GM12878 (cell line): ENCODE measurements at regions not wholly inside any gene's neighbourhood (a gene's known extent, or its start where the extent isn't known, plus 50 kb on each side); places are given as distances from the start of the nearest gene placed in this dataset.

ENCODE experiments used
- ATAC-seq: fragments of 200-7000 bp; cut with Tn5 transposase; 3 replicates; pipeline ENCODE4 v1.9.1; 2020; ENCODE audit warnings: mild to moderate bottlenecking, moderate library complexity
- BruUV-seq: library from RNA; stranded (reverse); fragments of 400-500 nt; replicated peaks from 2 replicates; lab custom pipeline; 2021; lab: Mats Ljungman, UMichigan
- CTCF ChIA-PET: fragments of 300-600 bp; sonication (Branson Sonifier 250); formaldehyde crosslinking; extraction: SDS; loops from one replicate; lab custom pipeline; 2021; ENCODE audit warnings: inconsistent platforms; lab: Yijun Ruan, JAX
- POLR2A ChIA-PET: fragments of 350-600 bp; formaldehyde crosslinking; extraction: SDS; loops from one replicate; lab custom pipeline; 2021; ENCODE audit warnings: inconsistent platforms; lab: Charles Lee
- RAD21 ChIA-PET: fragments of 300-600 bp; sonication (Branson Sonifier 250); formaldehyde crosslinking; loops from one replicate; lab custom pipeline; 2023; ENCODE audit warnings: antibody characterized with exemption; ENCODE audit not compliant: unreplicated experiment; lab: Charles Lee
- SMC1A ChIA-PET: fragments of 300-600 bp; sonication (Branson Sonifier 250); formaldehyde crosslinking; loops from one replicate; lab custom pipeline; 2023; ENCODE audit not compliant: unreplicated experiment, uncharacterized antibody; lab: Charles Lee
- DNase-seq: peaks from one replicate; pipeline ENCODE4 v3.0.0-alpha.2; 2011; ENCODE audit warnings: low read depth, low spot score
- FAIRE-seq: peaks from 3 replicates; lab custom pipeline; 2011; peaks lifted over from hg19 to GRCh38; lab: Jason Lieb, UNC
- H2AFZ ChIP-seq: 2 replicates; pipeline ENCODE4 v1.6.0; 2011; ENCODE audit warnings: low read depth, low read length, control low read depth; ENCODE audit not compliant: control insufficient read depth
- H3K27ac ChIP-seq: 2 replicates; pipeline ENCODE4 v1.5.1; 2011; ENCODE audit warnings: control low read depth; ENCODE audit not compliant: control insufficient read depth, insufficient read depth
- H3K27me3 ChIP-seq, 2 experiments: replicated peaks in 1 of 2; 2 replicates each; pipeline versions ENCODE4 v1.6.0 to v1.6.1; 2011; ENCODE audit warnings: low read length in 1 of 2; ENCODE audit not compliant: control insufficient read depth in 2 of 2, insufficient read depth in 2 of 2
- H3K36me3 ChIP-seq, 2 experiments: 2 replicates each; pipeline ENCODE4 v1.5.1; 2011; ENCODE audit warnings: low read length in 1 of 2; ENCODE audit not compliant: control insufficient read depth in 2 of 2, insufficient read depth in 2 of 2
- H3K4me1 ChIP-seq: 2 replicates; pipeline ENCODE4 v1.6.1; 2011; ENCODE audit warnings: mild to moderate bottlenecking, low read length, moderate library complexity, mixed read lengths; ENCODE audit not compliant: control insufficient read depth, insufficient read depth
- H3K4me2 ChIP-seq: 2 replicates; pipeline ENCODE4 v1.6.0; 2011; ENCODE audit warnings: control low read depth; ENCODE audit not compliant: control insufficient read depth, insufficient read depth
- H3K4me3 ChIP-seq: fragments of 200-600 bp; sonication (generic); 2 replicates; pipeline ENCODE4 v1.5.1; 2016
- H3K79me2 ChIP-seq: 2 replicates; pipeline ENCODE4 v1.6.0; 2011; ENCODE audit warnings: low read length; ENCODE audit not compliant: control insufficient read depth, insufficient read depth
- H3K9ac ChIP-seq: 2 replicates; pipeline ENCODE4 v1.8.0; 2011; ENCODE audit warnings: low read length, control low read depth, mixed read lengths; ENCODE audit not compliant: control insufficient read depth, insufficient read depth
- H3K9me3 ChIP-seq: replicated peaks from 3 replicates; pipeline ENCODE4 v1.5.1; 2011; ENCODE audit warnings: mild to moderate bottlenecking, low read length; ENCODE audit not compliant: control insufficient read depth, insufficient read depth
- H4K20me1 ChIP-seq: 2 replicates; pipeline ENCODE4 v1.6.0; 2011; ENCODE audit not compliant: control insufficient read depth, insufficient read depth
- ATF2 ChIP-seq: IDR thresholded peaks from 2 replicates; pipeline ENCODE4 v1.6.1; 2012; ENCODE audit warnings: low read length, inconsistent platforms
- EP300 ChIP-seq, 2 experiments: fragments of 150-350 bp in 1 of 2; IDR thresholded peaks; 2 replicates each; pipeline ENCODE4 v1.6.1; 2011 to 2012; ENCODE audit warnings: low read depth in 2 of 2, low read length in 2 of 2, borderline replicate concordance in 1 of 2, improper control_type of control experiment in 1 of 2, inconsistent platforms in 1 of 2; ENCODE audit not compliant: control insufficient read depth in 1 of 2
- JUNB ChIP-seq: IDR thresholded peaks from 2 replicates; pipeline ENCODE4 v1.6.1; 2016; ENCODE audit warnings: antibody characterized with exemption, mild to moderate bottlenecking
- JUND ChIP-seq: IDR thresholded peaks from 2 replicates; pipeline ENCODE4 v1.6.1; 2012; ENCODE audit warnings: low read depth, mild to moderate bottlenecking, low read length, improper control_type of control experiment, moderate library complexity
- NBN ChIP-seq: fragments of 450-650 bp; IDR thresholded peaks from 2 replicates; pipeline ENCODE4 v1.6.1; 2016
- RBBP5 ChIP-seq: fragments of 200-600 bp; sonication (generic); conservative IDR thresholded peaks from 2 replicates; pipeline ENCODE4 v1.6.1; 2016
- WGBS: methylation state at CpG from one replicate; pipeline ENCODE4 v1.1.6; 2016; ENCODE audit warnings: low lambda C conversion rate; ENCODE audit not compliant: insufficient replicate concordance, insufficient coverage; ENCODE audit errors: missing lambda C conversion rate; 5-methylcytosine and 5-hydroxymethylcytosine counted together
- in situ Hi-C: fragments of 300-500 bp; cut with MboI; formaldehyde crosslinking; loops from 9 replicates; pipeline ENCODE4 v1.14.3; 2018; ENCODE audit warnings: mixed read lengths
- intact Hi-C: fragments of 100-400 bp; cut with micrococcal nuclease; formaldehyde crosslinking; loops from one replicate; pipeline ENCODE4 v1.14.2; 2022; ENCODE audit not compliant: unreplicated experiment
- TF ChIP-seq, protein P1 (sequence below): IDR thresholded peaks from 2 replicates; pipeline ENCODE4 v1.6.1; 2012; ENCODE audit warnings: low read depth, low read length, improper control_type of control experiment
- TF ChIP-seq, protein P2 (sequence below): IDR thresholded peaks from 2 replicates; pipeline ENCODE4 v1.6.1; 2012; ENCODE audit warnings: low read depth, low read length, improper control_type of control experiment
- TF ChIP-seq, protein P3 (sequence below): fragments of 450-650 bp; IDR thresholded peaks from 2 replicates; pipeline ENCODE4 v1.6.1; 2018; ENCODE audit warnings: borderline replicate concordance, mild to moderate bottlenecking; ENCODE audit not compliant: partially characterized antibody

GRCh38 chr2:200109421-200109820 lies 154.0 kb downstream of the MAIP1 start:
- no peaks in the 10 kb centered on the region for H4K20me1 ChIP-seq
- FAIRE-seq: no peak
- in situ Hi-C loops: no loop called here
- no peaks in the 10 kb centered on the region for H3K9me3 ChIP-seq
- H3K4me3 ChIP-seq: no peak overlapping the region
- H3K36me3 ChIP-seq: no peaks in the 10 kb centered on the region
- 64% methylated on average over 3 of the region's 3 CpGs for WGBS
- no peak for DNase-seq
- no peak overlapping the region for H2AFZ ChIP-seq
- ChIA-PET POLR2A (no interaction called here), RAD21 (no interaction called here)
- H3K4me1 ChIP-seq: no peaks in the 10 kb centered on the region
- no peaks in the 10 kb centered on the region; a peak in 1 of 4 replicates for H3K27me3 ChIP-seq
- intact Hi-C loops: no loop called here
- no peak overlapping the region for H3K9ac ChIP-seq
- TF ChIP-seq EP300 (IDR thresholded peaks at IDR 0.05; ENCODE audit: borderline replicate concordance in 1 of 2, control insufficient read depth in 1 of 2, low read depth in 2 of 2, low read length in 2 of 2): no peak
- TF ChIP-seq, protein P1, sequence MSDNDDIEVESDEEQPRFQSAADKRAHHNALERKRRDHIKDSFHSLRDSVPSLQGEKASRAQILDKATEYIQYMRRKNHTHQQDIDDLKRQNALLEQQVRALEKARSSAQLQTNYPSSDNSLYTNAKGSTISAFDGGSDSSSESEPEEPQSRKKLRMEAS: no peak
- no peak for TF ChIP-seq NBN
- TF ChIP-seq JUND: no peak
- TF ChIP-seq, protein P2, sequence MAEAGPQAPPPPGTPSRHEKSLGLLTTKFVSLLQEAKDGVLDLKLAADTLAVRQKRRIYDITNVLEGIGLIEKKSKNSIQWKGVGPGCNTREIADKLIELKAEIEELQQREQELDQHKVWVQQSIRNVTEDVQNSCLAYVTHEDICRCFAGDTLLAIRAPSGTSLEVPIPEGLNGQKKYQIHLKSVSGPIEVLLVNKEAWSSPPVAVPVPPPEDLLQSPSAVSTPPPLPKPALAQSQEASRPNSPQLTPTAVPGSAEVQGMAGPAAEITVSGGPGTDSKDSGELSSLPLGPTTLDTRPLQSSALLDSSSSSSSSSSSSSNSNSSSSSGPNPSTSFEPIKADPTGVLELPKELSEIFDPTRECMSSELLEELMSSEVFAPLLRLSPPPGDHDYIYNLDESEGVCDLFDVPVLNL: no peak
- TF ChIP-seq RBBP5: no peak
- no peak for TF ChIP-seq ATF2
- no peak for TF ChIP-seq JUNB
- TF ChIP-seq, protein P3, sequence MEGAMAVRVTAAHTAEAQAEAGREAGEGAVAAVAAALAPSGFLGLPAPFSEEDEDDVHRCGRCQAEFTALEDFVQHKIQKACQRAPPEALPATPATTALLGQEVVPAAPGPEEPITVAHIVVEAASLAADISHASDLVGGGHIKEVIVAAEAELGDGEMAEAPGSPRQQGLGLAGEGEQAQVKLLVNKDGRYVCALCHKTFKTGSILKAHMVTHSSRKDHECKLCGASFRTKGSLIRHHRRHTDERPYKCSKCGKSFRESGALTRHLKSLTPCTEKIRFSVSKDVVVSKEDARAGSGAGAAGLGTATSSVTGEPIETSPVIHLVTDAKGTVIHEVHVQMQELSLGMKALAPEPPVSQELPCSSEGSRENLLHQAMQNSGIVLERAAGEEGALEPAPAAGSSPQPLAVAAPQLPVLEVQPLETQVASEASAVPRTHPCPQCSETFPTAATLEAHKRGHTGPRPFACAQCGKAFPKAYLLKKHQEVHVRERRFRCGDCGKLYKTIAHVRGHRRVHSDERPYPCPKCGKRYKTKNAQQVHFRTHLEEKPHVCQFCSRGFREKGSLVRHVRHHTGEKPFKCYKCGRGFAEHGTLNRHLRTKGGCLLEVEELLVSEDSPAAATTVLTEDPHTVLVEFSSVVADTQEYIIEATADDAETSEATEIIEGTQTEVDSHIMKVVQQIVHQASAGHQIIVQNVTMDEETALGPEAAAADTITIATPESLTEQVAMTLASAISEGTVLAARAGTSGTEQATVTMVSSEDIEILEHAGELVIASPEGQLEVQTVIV: no peak
- TF ChIP-seq, all 136 proteins: peak for 0
- SMC1A ChIA-PET: interaction anchor here (1.0 kb wide), 1 partner anchor 31 kb away, joined by 3 read pairs; no protein-coding TSS in a partner anchor
- CTCF ChIA-PET: no interaction called here
- H3K4me2 ChIP-seq: no peak overlapping the region
- no peak overlapping the region for H3K27ac ChIP-seq
- no peaks in the 10 kb centered on the region for H3K79me2 ChIP-seq
- no TSS peak for BruUV-seq
- no peak for ATAC-seq
